B cell (primary cell): ENCODE measurements at regions not wholly inside any gene's neighbourhood (a gene's known extent, or its start where the extent isn't known, plus 50 kb on each side); places are given as distances from the start of the nearest gene placed in this dataset.

Experiments
- ATAC-seq: fragments of 200-7000 bp; cut with Tn5 transposase; one replicate; pipeline ENCODE4 v1.10.0; 2021; ENCODE audit warnings: low read depth, mild to moderate bottlenecking, moderate number of reproducible peaks, moderate library complexity
- CTCF ChIA-PET: fragments of 350-600 bp; sonication (Branson Sonifier 250); formaldehyde crosslinking; loops from one replicate; lab custom pipeline; 2021; ENCODE audit warnings: antibody characterized with exemption, inconsistent platforms; lab: Charles Lee
- POLR2A ChIA-PET: fragments of 350-600 bp; sonication (Branson Sonifier 250); formaldehyde crosslinking; loops from one replicate; lab custom pipeline; 2021; ENCODE audit warnings: antibody characterized with exemption; lab: Charles Lee
- DNase-seq: peaks from one replicate; pipeline ENCODE4 v3.0.0; 2013
- H2AFZ ChIP-seq: 2 replicates; pipeline ENCODE4 v1.6.1; 2012; ENCODE audit warnings: mild to moderate bottlenecking, low read depth, low read length; ENCODE audit not compliant: insufficient read depth, poor library complexity, severe bottlenecking
- H3K27ac ChIP-seq, 2 donors: 1 replicate in 1 of 2; 2 replicates in 1 of 2; pipeline ENCODE4 v1.5.1; 2012 to 2013; ENCODE audit warnings: low read length in 2 of 2, mild to moderate bottlenecking in 2 of 2, moderate library complexity in 1 of 2
- H3K27me3 ChIP-seq, 4 experiments: fragments of 200-600 bp in 1 of 4; sonication (generic) in 1 of 4; replicated peaks in 1 of 4; 1 replicate in 2 of 4; 2 replicates in 2 of 4; pipeline versions ENCODE4 v1.6.1 to v1.7.0; 2013 to 2016; ENCODE audit warnings: low read length in 3 of 4, mild to moderate bottlenecking in 2 of 4, mixed read lengths in 1 of 4, moderate library complexity in 1 of 4; ENCODE audit not compliant: insufficient read depth in 4 of 4, control insufficient read depth in 3 of 4; ENCODE audit errors: control extremely low read depth in 1 of 4
- H3K36me3 ChIP-seq, 2 experiments: replicated peaks in 1 of 2; 1 replicate in 1 of 2; 2 replicates in 1 of 2; pipeline versions ENCODE4 v1.6.1 to v1.7.1; 2013; ENCODE audit warnings: low read length in 1 of 2; ENCODE audit not compliant: insufficient read depth in 2 of 2, control insufficient read depth in 1 of 2; ENCODE audit errors: control extremely low read depth in 1 of 2, extremely low read depth in 1 of 2
- H3K4me1 ChIP-seq, 2 donors: fragments of 200-600 bp in 1 of 2; sonication (generic) in 1 of 2; 1 replicate in 1 of 2; 2 replicates in 1 of 2; pipeline versions ENCODE4 v1.5.1 to v1.6.1; 2013 to 2017; ENCODE audit warnings: low read length in 2 of 2; ENCODE audit not compliant: control insufficient read depth in 2 of 2, insufficient read depth in 2 of 2
- H3K4me2 ChIP-seq: replicated peaks from 2 replicates; pipeline ENCODE3; 2012; ENCODE audit warnings: mild to moderate bottlenecking, low read depth, low read length; ENCODE audit not compliant: poor library complexity, severe bottlenecking
- H3K4me3 ChIP-seq, 5 experiments: fragments of 200-600 bp in 1 of 5; sonication (generic) in 1 of 5; 1 replicate in 3 of 5; 2 replicates in 2 of 5; pipeline versions ENCODE4 v1.5.1 to v1.7.0; 2011 to 2016; ENCODE audit warnings: low read length in 4 of 5, mild to moderate bottlenecking in 4 of 5, low read depth in 2 of 5, control low read depth in 1 of 5, moderate library complexity in 1 of 5; ENCODE audit not compliant: insufficient read depth in 1 of 5; ENCODE audit errors: control extremely low read depth in 1 of 5, extremely low read depth in 1 of 5
- H3K79me2 ChIP-seq: fragments of 200-600 bp; sonication (generic); one replicate; pipeline ENCODE4 v1.6.0; 2016; ENCODE audit warnings: low read length; ENCODE audit not compliant: control insufficient read depth, insufficient read depth
- H3K9ac ChIP-seq: fragments of 200-600 bp; sonication (generic); 2 replicates; pipeline ENCODE4 v1.6.1; 2017; ENCODE audit warnings: mild to moderate bottlenecking, low read length, moderate library complexity
- H3K9me3 ChIP-seq, 3 donors: one replicate each; pipeline versions ENCODE4 v1.6.1 to v1.7.1; 2013; ENCODE audit warnings: low read length in 2 of 3; ENCODE audit not compliant: control insufficient read depth in 2 of 3, insufficient read depth in 1 of 3; ENCODE audit errors: control extremely low read depth in 1 of 3
- H4K20me1 ChIP-seq: 2 replicates; pipeline ENCODE4 v1.6.0; 2012; ENCODE audit warnings: mild to moderate bottlenecking, low read length; ENCODE audit not compliant: insufficient read depth, control insufficient read depth, poor library complexity, severe bottlenecking
- H3K27ac Mint-ChIP-seq: one replicate; pipeline ENCODE4 v1.8.0; 2021; ENCODE audit warnings: mixed read lengths
- H3K27me3 Mint-ChIP-seq: one replicate; pipeline ENCODE4 v1.8.0; 2021; ENCODE audit warnings: mixed read lengths
- H3K4me1 Mint-ChIP-seq: one replicate; pipeline ENCODE4 v1.8.0; 2021; ENCODE audit warnings: mixed read lengths
- H3K4me3 Mint-ChIP-seq: one replicate; pipeline ENCODE4 v1.8.0; 2021; ENCODE audit warnings: mixed read lengths
- H3K9me3 Mint-ChIP-seq: one replicate; pipeline ENCODE4 v1.8.0; 2022; ENCODE audit warnings: mixed read lengths; ENCODE audit not compliant: insufficient read depth
- CTCF ChIP-seq: fragments of 200-600 bp; IDR thresholded peaks from one replicate; pipeline ENCODE4 v1.8.0; 2022; ENCODE audit warnings: antibody characterized with exemption, mild to moderate bottlenecking
- EZH2 ChIP-seq: IDR thresholded peaks from 2 replicates; pipeline ENCODE4 v1.6.1; 2012; ENCODE audit warnings: borderline replicate concordance, low read depth, mild to moderate bottlenecking, moderate library complexity, low read length; ENCODE audit not compliant: insufficient read depth, poor library complexity, severe bottlenecking
- WGBS: methylation state at CpG from one replicate; pipeline ENCODE4 v1.1.5; 2013; ENCODE audit warnings: missing lambda C conversion rate; ENCODE audit not compliant: insufficient coverage; 5-methylcytosine and 5-hydroxymethylcytosine counted together
- intact Hi-C: fragments of 100-400 bp; cut with micrococcal nuclease; formaldehyde crosslinking; loops from one replicate; pipeline ENCODE4 v1.10.0; 2022

- no peak overlapping the region for H3K9ac ChIP-seq
- no peaks in the 10 kb centered on the region for H3K27me3 ChIP-seq
- intact Hi-C loops = no loop called here
- no peaks in the 10 kb centered on the region for H3K4me1 ChIP-seq
- DNase-seq (no peak), ATAC-seq (no peak)
- ChIA-PET CTCF (no interaction called here), POLR2A (no interaction called here)
- WGBS = 89% methylated on average over 17 of the region's 20 CpGs
- no peak overlapping the region for H2AFZ ChIP-seq
- no peak overlapping the region for H3K4me2 ChIP-seq
- H3K4me3 Mint-ChIP-seq = no peak overlapping the region
- H3K27me3 Mint-ChIP-seq = peaks cover 14% of the 10 kb centered on the region
- H3K27ac Mint-ChIP-seq = no peak overlapping the region
- H3K36me3 ChIP-seq = no peaks in the 10 kb centered on the region
- no peak overlapping the region for H3K27ac ChIP-seq
- no peaks in the 10 kb centered on the region for H4K20me1 ChIP-seq
- no peaks in the 10 kb centered on the region for H3K4me1 Mint-ChIP-seq
- TF ChIP-seq EZH2 = no peak
- no peak for TF ChIP-seq CTCF
- no peak overlapping the region for H3K4me3 ChIP-seq
- no peaks in the 10 kb centered on the region for H3K79me2 ChIP-seq
- no peaks in the 10 kb centered on the region for H3K9me3 ChIP-seq
- H3K9me3 Mint-ChIP-seq = no peaks in the 10 kb centered on the region
Measured at GRCh38 chr2:129708221-129708967, 271.1 kb upstream of the RAB6C start.

- Mint-ChIP-seq H3K27me3 (peaks cover 14% of the 10 kb centered on the region), H3K4me1 (no peaks in the 10 kb centered on the region), H3K27ac (no peak overlapping the region), H3K4me3 (no peak overlapping the region), H3K9me3 (no peaks in the 10 kb centered on the region)
- H2AFZ ChIP-seq = no peak overlapping the region
- no peaks in the 10 kb centered on the region for H3K4me1 ChIP-seq
- H3K27me3 ChIP-seq = no peaks in the 10 kb centered on the region
- no peak overlapping the region for H3K4me3 ChIP-seq
- H4K20me1 ChIP-seq = no peaks in the 10 kb centered on the region
- no peaks in the 10 kb centered on the region for H3K79me2 ChIP-seq
- H3K4me2 ChIP-seq = no peak overlapping the region
- ATAC-seq (no peak), DNase-seq (no peak)
- intact Hi-C loops = no loop called here
- no peak overlapping the region for H3K9ac ChIP-seq
- 85% methylated on average over 11 of the region's 13 CpGs for WGBS
- H3K36me3 ChIP-seq = no peaks in the 10 kb centered on the region
- no peak overlapping the region for H3K27ac ChIP-seq
- POLR2A ChIA-PET = no interaction called here
- H3K9me3 ChIP-seq = no peaks in the 10 kb centered on the region
- CTCF ChIA-PET = no interaction called here
- TF ChIP-seq CTCF (no peak), EZH2 (no peak)
Measured at GRCh38 chr2:129709001-129709955, 270.2 kb upstream of the RAB6C start.
